NB4 (cell line): ENCODE measurements at regions not wholly inside any gene's neighbourhood (a gene's known extent, or its start where the extent isn't known, plus 50 kb on each side); places are given as distances from the start of the nearest gene placed in this dataset.

Experiments
- DNase-seq: peaks from one replicate; pipeline ENCODE4 v3.0.0; 2010; ENCODE audit warnings: low read depth
- H3K4me3 ChIP-seq: one replicate; pipeline ENCODE4 v1.5.1; 2011; ENCODE audit warnings: mild to moderate bottlenecking, low read depth, low read length, moderate library complexity
- CTCF ChIP-seq: IDR thresholded peaks from one replicate; pipeline ENCODE4 v1.5.1; 2012; ENCODE audit warnings: low read depth, low read length
- MAX ChIP-seq: IDR thresholded peaks from 2 replicates; pipeline ENCODE4 v1.6.1; 2011; ENCODE audit warnings: low read depth, low read length
- MYC ChIP-seq: IDR thresholded peaks from 2 replicates; pipeline ENCODE4 v1.6.1; 2011; ENCODE audit warnings: low read depth, low read length
- POLR2A ChIP-seq: IDR thresholded peaks from 2 replicates; pipeline ENCODE4 v1.6.1; 2011; ENCODE audit warnings: mild to moderate bottlenecking; ENCODE audit not compliant: insufficient read length; ENCODE audit errors: extremely low read depth

GRCh38 chr10:44845361-44846175 lies 65.6 kb upstream of the TMEM72 start:
- no peak for DNase-seq
- TF ChIP-seq MAX (no peak), POLR2A (no peak), MYC (no peak), CTCF (no peak)

DNA sequence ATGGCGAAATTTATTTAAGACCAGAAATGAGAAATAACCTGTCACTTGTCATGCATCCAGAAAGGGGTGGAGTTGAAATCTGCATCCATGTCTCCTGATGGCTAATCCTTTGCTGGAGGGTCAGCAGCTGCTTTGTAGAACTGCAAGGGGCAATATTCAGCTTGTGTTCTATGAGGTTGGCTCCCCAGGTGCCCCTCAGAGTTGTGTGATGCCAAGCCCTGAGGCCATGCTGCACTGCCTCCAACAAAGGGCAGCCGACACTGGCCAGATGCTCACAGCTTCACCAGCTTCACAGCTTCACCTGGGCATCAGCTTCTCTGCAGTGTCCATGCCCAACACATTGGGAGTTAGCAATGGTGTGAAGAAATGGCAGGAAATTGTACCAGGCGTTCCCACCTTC lies 64.0 kb upstream of the TMEM72 start:
- DNase-seq = no peak
- TF ChIP-seq CTCF (no peak), MYC (no peak), MAX (no peak), POLR2A (no peak)
- H3K4me3 ChIP-seq = no peak overlapping the region

More at GRCh38 chr10:44845361-44846175, 65.6 kb upstream of the TMEM72 start:
- H3K4me3 ChIP-seq = no peak overlapping the region

GRCh38 chr10:44848211-44848610 lies 62.9 kb upstream of the TMEM72 start:
- H3K4me3 ChIP-seq = no peak overlapping the region
- DNase-seq = no peak
- TF ChIP-seq POLR2A (no peak), MYC (no peak), CTCF (no peak), MAX (no peak)

GRCh38 chr10:44849936-44850335 lies 61.2 kb upstream of the TMEM72 start:
- TF ChIP-seq MYC (no peak), POLR2A (no peak), CTCF (no peak), MAX (no peak)
- no peak overlapping the region for H3K4me3 ChIP-seq
- DNase-seq = no peak

DNA sequence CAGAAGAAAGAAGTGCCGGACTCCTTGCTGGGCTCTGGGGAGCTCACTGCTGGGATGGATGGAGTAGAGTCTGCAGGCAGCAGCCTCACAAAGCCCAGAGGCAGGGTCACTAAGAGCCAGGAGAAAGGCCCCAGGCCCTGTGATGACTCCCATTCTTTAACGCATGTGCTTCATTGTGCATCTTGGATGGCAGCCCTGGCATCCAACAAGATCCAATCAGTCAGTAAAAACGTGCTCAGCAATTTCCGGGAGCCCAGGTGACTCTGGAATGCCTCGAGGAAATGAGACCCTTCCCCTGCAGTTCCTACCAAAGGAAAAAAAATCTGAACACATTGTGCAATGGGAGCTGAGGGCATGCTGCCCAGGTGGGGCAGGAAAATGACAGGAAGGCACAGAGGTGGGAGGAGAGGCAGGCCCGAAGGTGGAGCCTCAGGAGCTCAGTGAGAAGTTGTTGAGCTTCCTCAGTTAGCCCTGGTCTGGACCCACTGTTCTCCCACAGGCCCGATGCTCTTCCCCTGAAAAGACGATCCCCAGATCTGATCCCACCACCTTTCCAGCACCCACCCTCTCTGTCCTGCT lies 60.7 kb upstream of the TMEM72 start:
- DNase-seq = no peak
- H3K4me3 ChIP-seq = no peak overlapping the region
- TF ChIP-seq CTCF (no peak), MAX (no peak), POLR2A (no peak), MYC (no peak)
